Heart left ventricle (tissue), 13 donors: ENCODE measurements at regions not wholly inside any gene's neighbourhood (a gene's known extent, or its start where the extent isn't known, plus 50 kb on each side); places are given as distances from the start of the nearest gene placed in this dataset.

Experiments used
- POLR2A ChIP-seq, 2 donors: fragments of 450-650 bp; IDR thresholded peaks; one replicate each; pipeline ENCODE4 v1.6.1; 2017; ENCODE audit warnings: antibody characterized with exemption in 2 of 2, mild to moderate bottlenecking in 2 of 2, moderate library complexity in 2 of 2
- TF ChIP-seq, protein P1 (sequence below), 12 donors: fragments of 200-600 bp; sonication (generic) in 4 of 12; IDR thresholded peaks; one replicate each; pipeline versions ENCODE4 v1.5.0 to v1.8.0; 2018 to 2022; ENCODE audit warnings: antibody characterized with exemption in 12 of 12, mild to moderate bottlenecking in 5 of 12
- donor health status: ischemic (EF 13 %, LVEDD 7.1; RV severe dilation, severe dysfunction).
- donor health status: DM: no; HTN: yes; CAD: no.
- donor health status: DM: no; HTN: no; CAD: no.
- donor health status: ischemic (EF 25% LVEDD 6.9; RV normal size, moderate dysfunction).
- donor health status: ischemic (EF 25% LVEDD 5.7; RV mildly dilated, moderate dysfunction).
- donor health status: ischemic (EF 35%, LVEDD 5.7; RV mildly dilated, moderate dysfunction).
- donor health status: nonischemic (EF 11% LVEDD 7.7; RV severe dilation, severe dysfunction).
- donor health status: DM: yes; HTN: yes; CAD: no.
- donor health status: PGD.
- donor health status: ischemic (EF 29% LVEDD 5.4; RV normal size, mild dysfunction).
- donor health status: nonischemic (EF 23%, LVEDD 6.1; RV moderate dilation, normal function).

DNA sequence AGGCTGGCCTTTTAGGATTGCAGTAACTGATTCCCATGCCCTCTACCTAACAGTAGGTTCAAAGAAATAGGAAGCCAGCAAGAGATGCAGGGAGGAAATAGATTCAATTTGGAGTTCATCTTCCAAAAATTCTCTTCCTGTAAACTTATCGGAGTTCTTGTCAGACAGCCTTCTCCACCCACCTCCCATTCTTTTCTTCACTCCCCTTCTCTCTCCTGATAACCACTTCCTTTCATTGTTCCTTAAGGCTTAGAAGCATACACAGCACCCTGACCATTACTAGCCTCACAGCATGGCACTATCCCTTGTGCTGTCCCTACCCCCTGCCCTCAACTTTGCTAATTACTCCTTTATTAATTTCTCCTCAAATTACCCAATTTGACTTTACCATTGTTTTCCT lies 130.4 kb upstream of the ADAMTS9 start:
- TF ChIP-seq, protein P1, sequence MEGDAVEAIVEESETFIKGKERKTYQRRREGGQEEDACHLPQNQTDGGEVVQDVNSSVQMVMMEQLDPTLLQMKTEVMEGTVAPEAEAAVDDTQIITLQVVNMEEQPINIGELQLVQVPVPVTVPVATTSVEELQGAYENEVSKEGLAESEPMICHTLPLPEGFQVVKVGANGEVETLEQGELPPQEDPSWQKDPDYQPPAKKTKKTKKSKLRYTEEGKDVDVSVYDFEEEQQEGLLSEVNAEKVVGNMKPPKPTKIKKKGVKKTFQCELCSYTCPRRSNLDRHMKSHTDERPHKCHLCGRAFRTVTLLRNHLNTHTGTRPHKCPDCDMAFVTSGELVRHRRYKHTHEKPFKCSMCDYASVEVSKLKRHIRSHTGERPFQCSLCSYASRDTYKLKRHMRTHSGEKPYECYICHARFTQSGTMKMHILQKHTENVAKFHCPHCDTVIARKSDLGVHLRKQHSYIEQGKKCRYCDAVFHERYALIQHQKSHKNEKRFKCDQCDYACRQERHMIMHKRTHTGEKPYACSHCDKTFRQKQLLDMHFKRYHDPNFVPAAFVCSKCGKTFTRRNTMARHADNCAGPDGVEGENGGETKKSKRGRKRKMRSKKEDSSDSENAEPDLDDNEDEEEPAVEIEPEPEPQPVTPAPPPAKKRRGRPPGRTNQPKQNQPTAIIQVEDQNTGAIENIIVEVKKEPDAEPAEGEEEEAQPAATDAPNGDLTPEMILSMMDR (IDR thresholded peaks at IDR 0.05) = no peak
- TF ChIP-seq POLR2A (IDR thresholded peaks at IDR 0.05) = no peak
